ENCODE measurements at regions not wholly inside any gene's neighbourhood (a gene's known extent, or its start where the extent isn't known, plus 50 kb on each side); places are given as distances from the start of the nearest gene placed in this dataset.

DNA sequence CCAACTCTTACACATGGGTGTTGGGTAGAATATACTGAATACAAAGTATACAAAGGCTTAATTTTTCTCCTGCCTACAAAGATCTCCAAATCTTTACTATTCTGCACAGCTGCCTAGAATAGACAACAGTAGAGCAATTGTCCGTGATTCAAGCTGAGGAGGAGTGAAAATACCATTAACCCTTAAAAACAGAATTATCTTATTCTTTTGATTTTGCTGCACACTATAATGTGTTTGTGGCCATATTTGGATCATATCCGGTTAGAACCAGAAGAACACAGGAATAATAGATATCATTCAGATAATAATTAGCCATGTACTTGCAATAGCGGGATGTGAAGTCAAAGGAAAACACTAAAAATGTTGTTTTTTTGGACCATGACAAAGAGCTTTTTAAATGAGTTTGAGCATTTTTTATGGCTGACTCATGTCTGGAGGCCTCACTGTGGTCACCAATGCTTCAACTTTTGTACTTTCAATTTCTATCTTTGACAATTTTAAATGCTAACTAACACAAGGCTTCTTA is 197.6 kb upstream of the FOXD3 start:
- Histone ChIP-seq H3K36me3 (ENCODE audit: control insufficient read depth, low read depth, low read length) (no peaks in the 10 kb centered on the region), H3K27ac (ENCODE audit: low read length) (no peak overlapping the region), H3K27me3 (ENCODE audit: control insufficient read depth, insufficient read depth, low read length) (no peaks in the 10 kb centered on the region), H3K4me1 (ENCODE audit: control insufficient read depth, low read depth, low read length) (no peaks in the 10 kb centered on the region), H3K4me3 (ENCODE audit: low read length) (no peak overlapping the region), H3K9ac (ENCODE audit: low read length) (no peak overlapping the region), H3K9me3 (ENCODE audit: control insufficient read depth, low read depth, low read length) (no peaks in the 10 kb centered on the region)

DNA sequence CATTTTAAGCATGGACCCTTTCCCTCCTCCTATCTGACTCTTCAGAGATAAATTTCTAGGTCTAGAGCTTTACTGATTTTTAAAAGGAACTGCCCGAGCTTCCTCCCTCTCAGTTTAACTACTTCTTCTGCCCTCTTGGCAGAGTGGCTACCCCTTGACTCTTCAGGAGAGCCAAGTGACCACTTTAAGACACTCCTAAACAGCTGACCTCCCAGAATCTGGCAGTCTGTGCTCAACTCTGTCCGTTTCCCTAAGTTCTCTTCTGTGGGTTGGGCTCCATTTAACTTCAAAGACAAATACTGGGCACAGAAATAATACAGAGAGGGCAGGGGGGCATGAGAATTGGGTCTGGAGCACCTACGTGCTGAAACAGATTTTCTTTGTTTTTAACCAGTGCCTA is 196.3 kb upstream of the FOXD3 start:
- no peak overlapping the region for H3K27ac ChIP-seq (ENCODE audit: low read length)
- no peaks in the 10 kb centered on the region for H3K9me3 ChIP-seq (ENCODE audit: control insufficient read depth, low read depth, low read length)
- H3K9ac ChIP-seq (ENCODE audit: low read length) = no peak overlapping the region
- no peaks in the 10 kb centered on the region for H3K36me3 ChIP-seq (ENCODE audit: control insufficient read depth, low read depth, low read length)
- H3K4me1 ChIP-seq (ENCODE audit: control insufficient read depth, low read depth, low read length) = no peaks in the 10 kb centered on the region
- peaks cover under 1% of the 10 kb centered on the region for H3K27me3 ChIP-seq (ENCODE audit: control insufficient read depth, insufficient read depth, low read length)
- no peak overlapping the region for H3K4me3 ChIP-seq (ENCODE audit: low read length)

DNA sequence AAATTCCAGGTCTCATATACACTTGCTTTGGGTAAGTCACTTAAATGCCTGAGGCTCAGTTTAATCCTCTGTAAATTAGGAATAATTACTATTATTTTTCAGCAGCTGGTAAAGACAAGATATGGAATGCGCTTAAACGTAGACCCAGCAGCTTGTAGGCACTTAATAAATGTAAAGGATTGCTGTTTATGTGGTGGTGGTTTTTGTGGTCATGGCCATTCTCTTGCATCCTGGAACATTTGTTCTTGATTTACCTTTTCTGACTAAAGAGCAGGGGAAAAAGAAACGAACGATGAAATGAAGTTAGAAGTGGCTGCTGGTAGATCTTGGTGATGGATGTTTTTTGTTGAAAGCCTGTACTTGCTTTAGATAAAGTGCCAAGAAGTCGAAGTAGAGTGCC is 195.0 kb upstream of the FOXD3 start:
- no peaks in the 10 kb centered on the region for H3K9me3 ChIP-seq (ENCODE audit: control insufficient read depth, low read depth, low read length)
- H3K27ac ChIP-seq (ENCODE audit: low read length) = no peak overlapping the region
- no peaks in the 10 kb centered on the region for H3K4me1 ChIP-seq (ENCODE audit: control insufficient read depth, low read depth, low read length)
- H3K36me3 ChIP-seq (ENCODE audit: control insufficient read depth, low read depth, low read length) = no peaks in the 10 kb centered on the region
- peaks cover 7% of the 10 kb centered on the region for H3K27me3 ChIP-seq (ENCODE audit: control insufficient read depth, insufficient read depth, low read length)
- H3K9ac ChIP-seq (ENCODE audit: low read length) = no peak overlapping the region
- H3K4me3 ChIP-seq (ENCODE audit: low read length) = no peak overlapping the region

DNA sequence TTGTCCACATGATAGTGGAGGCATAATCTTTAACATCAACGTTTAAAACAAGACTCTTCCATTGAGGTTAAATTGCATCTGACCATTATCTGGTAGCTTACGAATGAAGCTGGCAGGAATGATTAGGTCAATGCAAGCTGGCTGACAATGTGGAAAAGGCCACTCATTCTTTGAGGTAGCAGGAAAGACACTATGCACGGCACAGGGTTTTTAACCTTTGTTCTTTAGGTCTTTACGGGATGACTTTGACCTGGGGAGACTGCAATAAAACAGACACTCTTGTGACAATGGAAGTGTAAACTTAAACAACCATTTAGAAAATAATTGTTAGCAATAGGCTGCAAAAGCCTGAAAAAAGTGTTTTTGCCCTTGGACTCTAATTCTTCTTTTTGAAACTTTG is 193.8 kb upstream of the FOXD3 start:
- Histone ChIP-seq H3K27ac (ENCODE audit: low read length) (no peak overlapping the region), H3K9ac (ENCODE audit: low read length) (no peak overlapping the region), H3K27me3 (ENCODE audit: control insufficient read depth, insufficient read depth, low read length) (peaks cover 7% of the 10 kb centered on the region), H3K36me3 (ENCODE audit: control insufficient read depth, low read depth, low read length) (no peaks in the 10 kb centered on the region), H3K4me3 (ENCODE audit: low read length) (no peak overlapping the region), H3K4me1 (ENCODE audit: control insufficient read depth, low read depth, low read length) (no peaks in the 10 kb centered on the region), H3K9me3 (ENCODE audit: control insufficient read depth, low read depth, low read length) (no peaks in the 10 kb centered on the region)

DNA sequence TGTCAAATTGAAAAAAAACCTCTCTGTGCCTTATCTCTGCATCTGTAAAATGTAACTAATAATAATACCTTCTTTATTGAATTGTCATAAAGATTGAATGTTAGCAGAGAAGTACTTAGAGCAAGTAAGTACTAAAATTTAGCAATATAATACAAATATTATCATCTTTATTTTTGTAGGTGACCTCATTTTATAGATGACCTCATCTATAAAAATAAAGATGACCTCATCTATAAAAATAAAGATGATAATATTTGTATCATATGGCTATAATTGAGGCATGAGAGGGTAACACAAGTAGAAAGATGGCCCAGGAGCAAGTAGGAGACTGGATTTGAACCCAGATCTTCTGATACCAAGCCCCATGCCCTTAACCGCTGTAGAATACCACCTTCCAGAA is 193.2 kb upstream of the FOXD3 start:
- no peak overlapping the region for H3K27ac ChIP-seq (ENCODE audit: low read length)
- H3K4me3 ChIP-seq (ENCODE audit: low read length) = no peak overlapping the region
- H3K4me1 ChIP-seq (ENCODE audit: control insufficient read depth, low read depth, low read length) = no peaks in the 10 kb centered on the region
- peaks cover 9% of the 10 kb centered on the region for H3K27me3 ChIP-seq (ENCODE audit: control insufficient read depth, insufficient read depth, low read length)
- H3K36me3 ChIP-seq (ENCODE audit: control insufficient read depth, low read depth, low read length) = no peaks in the 10 kb centered on the region
- H3K9ac ChIP-seq (ENCODE audit: low read length) = no peak overlapping the region
- H3K9me3 ChIP-seq (ENCODE audit: control insufficient read depth, low read depth, low read length) = no peaks in the 10 kb centered on the region

DNA sequence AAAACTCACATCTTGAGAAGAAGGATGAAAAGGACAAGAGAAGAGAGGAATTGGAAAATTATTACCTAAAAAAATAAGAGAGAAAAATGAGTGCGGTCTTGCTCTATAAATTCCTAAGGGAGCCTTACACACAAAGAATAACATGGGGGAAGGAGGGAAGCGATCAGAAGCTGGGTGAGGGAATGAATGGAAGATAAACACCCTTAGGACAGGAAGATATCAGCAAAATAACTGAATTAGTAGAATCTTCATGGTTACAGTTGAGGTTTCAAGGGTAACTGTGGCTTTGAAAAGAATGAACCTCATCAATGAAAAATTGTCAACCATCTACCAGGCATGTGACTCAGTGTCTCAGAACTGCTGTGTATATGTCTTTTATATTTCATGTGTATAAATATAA is 192.5 kb upstream of the FOXD3 start:
- no peaks in the 10 kb centered on the region for H3K4me1 ChIP-seq (ENCODE audit: control insufficient read depth, low read depth, low read length)
- H3K9me3 ChIP-seq (ENCODE audit: control insufficient read depth, low read depth, low read length) = no peaks in the 10 kb centered on the region
- no peak overlapping the region for H3K9ac ChIP-seq (ENCODE audit: low read length)
- H3K4me3 ChIP-seq (ENCODE audit: low read length) = no peak overlapping the region
- peaks cover 11% of the 10 kb centered on the region for H3K27me3 ChIP-seq (ENCODE audit: control insufficient read depth, insufficient read depth, low read length)
- no peaks in the 10 kb centered on the region for H3K36me3 ChIP-seq (ENCODE audit: control insufficient read depth, low read depth, low read length)
- H3K27ac ChIP-seq (ENCODE audit: low read length) = no peak overlapping the region

DNA sequence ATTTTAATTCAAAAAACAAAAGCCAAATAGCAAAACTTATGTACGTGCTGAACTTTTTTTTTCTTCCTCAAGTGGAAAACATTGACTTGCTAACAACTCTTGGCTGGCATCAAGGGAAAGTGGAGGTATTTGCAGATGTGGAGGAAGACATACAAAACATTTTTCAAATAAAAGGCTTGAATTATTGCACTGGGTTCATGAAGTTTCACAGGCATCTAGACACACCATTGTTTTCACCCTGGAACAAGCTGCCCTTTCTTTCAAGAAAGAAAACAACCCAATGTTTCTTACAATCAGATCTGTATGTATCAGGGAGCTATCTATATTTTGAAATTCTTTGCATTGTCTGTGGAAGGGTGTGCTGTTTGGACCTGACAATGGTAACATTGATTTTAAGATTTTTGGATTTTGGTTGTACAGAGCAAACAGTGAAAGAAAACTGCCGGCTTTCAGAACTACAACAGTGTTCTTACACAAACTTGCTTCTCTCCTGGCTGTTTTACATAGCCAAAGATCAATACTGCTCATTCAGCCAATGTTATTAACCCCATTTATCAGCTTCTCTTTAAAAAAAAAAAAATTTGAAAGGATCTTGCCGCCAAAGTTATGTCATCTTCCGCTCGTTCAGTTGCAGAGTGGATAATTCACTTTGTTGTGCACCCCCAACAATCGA is 187.7 kb upstream of the FOXD3 start:
- H3K36me3 ChIP-seq (ENCODE audit: control insufficient read depth, low read depth, low read length) = no peaks in the 10 kb centered on the region
- peaks cover 11% of the 10 kb centered on the region for H3K27me3 ChIP-seq (ENCODE audit: control insufficient read depth, insufficient read depth, low read length)
- H3K9me3 ChIP-seq (ENCODE audit: control insufficient read depth, low read depth, low read length) = no peaks in the 10 kb centered on the region
- no peak overlapping the region for H3K9ac ChIP-seq (ENCODE audit: low read length)
- no peak overlapping the region for H3K4me3 ChIP-seq (ENCODE audit: low read length)
- H3K27ac ChIP-seq (ENCODE audit: low read length) = no peak overlapping the region
- no peaks in the 10 kb centered on the region for H3K4me1 ChIP-seq (ENCODE audit: control insufficient read depth, low read depth, low read length)

DNA sequence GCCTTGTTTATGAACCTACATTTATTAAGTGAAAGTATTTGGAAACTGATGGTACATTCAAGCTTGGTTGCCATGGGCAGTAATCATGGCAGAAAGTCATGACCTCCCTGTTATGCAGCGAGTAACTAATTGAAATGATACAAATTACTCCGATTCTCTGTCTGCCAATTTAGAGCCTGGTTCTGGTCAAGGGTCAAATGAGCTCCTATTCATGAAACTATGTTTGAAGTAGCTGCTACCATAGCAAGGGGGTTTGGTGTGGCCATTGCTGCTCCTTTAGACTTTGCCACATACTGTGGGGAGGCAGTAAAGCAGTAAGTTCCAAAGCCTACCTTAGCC is 187.2 kb upstream of the FOXD3 start:
- Histone ChIP-seq H3K9ac (ENCODE audit: low read length) (no peak overlapping the region), H3K36me3 (ENCODE audit: control insufficient read depth, low read depth, low read length) (no peaks in the 10 kb centered on the region), H3K9me3 (ENCODE audit: control insufficient read depth, low read depth, low read length) (no peaks in the 10 kb centered on the region), H3K27ac (ENCODE audit: low read length) (no peak overlapping the region), H3K4me1 (ENCODE audit: control insufficient read depth, low read depth, low read length) (no peaks in the 10 kb centered on the region), H3K27me3 (ENCODE audit: control insufficient read depth, insufficient read depth, low read length) (peaks cover 11% of the 10 kb centered on the region), H3K4me3 (ENCODE audit: low read length) (no peak overlapping the region)

DNA sequence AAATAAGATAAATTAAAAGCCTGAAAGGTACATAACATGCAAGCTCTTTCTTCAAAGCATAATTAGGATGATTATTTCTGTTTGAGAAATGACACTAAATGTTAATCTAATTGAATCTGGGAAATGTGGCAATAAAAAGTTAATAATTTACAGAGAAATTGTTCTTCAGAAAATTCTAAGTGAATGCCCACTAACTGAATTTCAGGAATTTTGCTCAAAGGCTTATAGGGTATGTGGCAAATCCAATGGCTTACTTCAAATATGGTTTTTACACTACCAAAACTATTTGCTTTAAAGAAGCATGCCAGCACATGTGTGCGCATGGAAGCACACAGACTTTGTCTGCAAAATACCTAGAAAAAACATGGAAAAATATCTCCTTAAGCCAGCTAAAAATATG is 186.6 kb upstream of the FOXD3 start:
- no peaks in the 10 kb centered on the region for H3K4me1 ChIP-seq (ENCODE audit: control insufficient read depth, low read depth, low read length)
- peaks cover 11% of the 10 kb centered on the region for H3K27me3 ChIP-seq (ENCODE audit: control insufficient read depth, insufficient read depth, low read length)

DNA sequence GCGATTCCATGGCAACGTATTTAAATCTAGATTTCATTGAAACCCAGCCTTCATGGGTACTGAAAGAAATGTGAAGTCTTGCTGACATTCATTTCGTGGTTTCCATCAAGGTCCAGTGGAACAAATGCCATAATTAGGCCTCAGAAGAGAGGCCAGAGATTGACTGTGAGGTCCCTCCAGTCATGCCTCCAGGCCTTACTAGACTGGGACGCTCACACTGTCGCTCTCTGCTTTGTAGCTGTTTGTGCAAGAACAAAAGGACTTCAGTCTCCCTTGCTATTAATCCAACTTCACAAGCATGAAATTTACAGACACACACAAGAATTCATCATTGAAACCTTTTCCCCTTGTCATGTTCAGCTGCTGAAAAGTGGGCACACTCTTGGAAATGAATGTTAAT is 180.4 kb upstream of the FOXD3 start:
- H3K9ac ChIP-seq (ENCODE audit: low read length) = no peak overlapping the region
- H3K9me3 ChIP-seq (ENCODE audit: control insufficient read depth, low read depth, low read length) = no peaks in the 10 kb centered on the region

More for the DNA sequence above, 186.6 kb upstream of the FOXD3 start:
- no peak overlapping the region for H3K27ac ChIP-seq (ENCODE audit: low read length)
- no peaks in the 10 kb centered on the region for H3K9me3 ChIP-seq (ENCODE audit: control insufficient read depth, low read depth, low read length)
- H3K36me3 ChIP-seq (ENCODE audit: control insufficient read depth, low read depth, low read length) = no peaks in the 10 kb centered on the region
- no peak overlapping the region for H3K9ac ChIP-seq (ENCODE audit: low read length)
- H3K4me3 ChIP-seq (ENCODE audit: low read length) = no peak overlapping the region

DNA sequence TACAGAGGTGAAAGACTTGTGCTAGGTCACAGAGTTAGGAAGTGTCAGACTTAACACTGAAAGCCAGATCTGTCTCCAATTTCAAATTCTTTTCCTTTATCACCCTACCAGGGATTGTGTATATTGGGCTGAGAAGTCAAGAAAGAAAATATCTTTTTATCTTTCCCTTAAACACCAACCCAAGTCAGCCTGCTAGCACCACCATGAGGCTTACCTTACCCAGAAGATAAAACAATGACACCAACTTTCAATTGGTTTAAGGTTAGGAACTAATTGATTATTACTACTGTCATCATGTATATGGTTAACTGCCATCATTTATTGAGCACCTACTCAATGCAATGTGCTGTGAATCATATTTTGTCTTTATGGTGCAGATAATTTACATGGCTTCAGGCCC is 178.9 kb upstream of the FOXD3 start:
- H3K27me3 ChIP-seq (ENCODE audit: control insufficient read depth, insufficient read depth, low read length) = no peaks in the 10 kb centered on the region
- H3K36me3 ChIP-seq (ENCODE audit: control insufficient read depth, low read depth, low read length) = no peaks in the 10 kb centered on the region
- no peak overlapping the region for H3K9ac ChIP-seq (ENCODE audit: low read length)
- no peaks in the 10 kb centered on the region for H3K4me1 ChIP-seq (ENCODE audit: control insufficient read depth, low read depth, low read length)
- no peak overlapping the region for H3K4me3 ChIP-seq (ENCODE audit: low read length)
- no peak overlapping the region for H3K27ac ChIP-seq (ENCODE audit: low read length)
- no peaks in the 10 kb centered on the region for H3K9me3 ChIP-seq (ENCODE audit: control insufficient read depth, low read depth, low read length)

More for the DNA sequence above, 180.4 kb upstream of the FOXD3 start:
- Histone ChIP-seq H3K4me1 (ENCODE audit: control insufficient read depth, low read depth, low read length) (no peaks in the 10 kb centered on the region), H3K27me3 (ENCODE audit: control insufficient read depth, insufficient read depth, low read length) (no peaks in the 10 kb centered on the region), H3K36me3 (ENCODE audit: control insufficient read depth, low read depth, low read length) (no peaks in the 10 kb centered on the region), H3K4me3 (ENCODE audit: low read length) (no peak overlapping the region), H3K27ac (ENCODE audit: low read length) (no peak overlapping the region)

DNA sequence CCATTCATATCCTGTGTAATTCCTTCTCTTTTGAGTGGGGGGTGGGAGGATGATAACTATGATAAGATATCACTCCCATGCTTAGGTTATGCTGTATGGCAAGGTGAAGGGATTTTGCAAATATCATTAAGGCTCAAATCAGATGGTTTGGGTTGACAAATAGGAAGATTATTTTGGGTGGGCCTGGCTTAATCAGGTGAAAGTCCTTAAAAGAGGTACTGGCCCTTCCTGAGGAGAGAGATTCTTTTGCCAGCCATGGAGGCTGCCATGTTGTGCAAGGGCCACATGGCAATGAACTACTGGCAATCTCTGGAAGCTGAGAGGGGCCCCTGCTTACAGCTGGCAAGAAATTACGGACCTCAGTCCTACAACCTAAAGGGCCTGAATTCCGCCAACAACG is 174.6 kb upstream of the FOXD3 start:
- H3K4me1 ChIP-seq (ENCODE audit: control insufficient read depth, low read depth, low read length) = peaks cover 4% of the 10 kb centered on the region
- no peak overlapping the region for H3K4me3 ChIP-seq (ENCODE audit: low read length)
- H3K9me3 ChIP-seq (ENCODE audit: control insufficient read depth, low read depth, low read length) = no peaks in the 10 kb centered on the region
- H3K27me3 ChIP-seq (ENCODE audit: control insufficient read depth, insufficient read depth, low read length) = no peaks in the 10 kb centered on the region
- H3K36me3 ChIP-seq (ENCODE audit: control insufficient read depth, low read depth, low read length) = no peaks in the 10 kb centered on the region
- no peak overlapping the region for H3K27ac ChIP-seq (ENCODE audit: low read length)
- no peak overlapping the region for H3K9ac ChIP-seq (ENCODE audit: low read length)
